NCI-H2107 (cell line): ENCODE measurements at regions not wholly inside any gene's neighbourhood (a gene's known extent, or its start where the extent isn't known, plus 50 kb on each side); places are given as distances from the start of the nearest gene placed in this dataset.
A peak's percentile ranks its signal among the peaks of the same experiment; 100 is the strongest.

Source experiments
- DNase-seq: peaks from one replicate; lab custom pipeline; 2025; lab: John Stamatoyannopoulos, UW

DNA sequence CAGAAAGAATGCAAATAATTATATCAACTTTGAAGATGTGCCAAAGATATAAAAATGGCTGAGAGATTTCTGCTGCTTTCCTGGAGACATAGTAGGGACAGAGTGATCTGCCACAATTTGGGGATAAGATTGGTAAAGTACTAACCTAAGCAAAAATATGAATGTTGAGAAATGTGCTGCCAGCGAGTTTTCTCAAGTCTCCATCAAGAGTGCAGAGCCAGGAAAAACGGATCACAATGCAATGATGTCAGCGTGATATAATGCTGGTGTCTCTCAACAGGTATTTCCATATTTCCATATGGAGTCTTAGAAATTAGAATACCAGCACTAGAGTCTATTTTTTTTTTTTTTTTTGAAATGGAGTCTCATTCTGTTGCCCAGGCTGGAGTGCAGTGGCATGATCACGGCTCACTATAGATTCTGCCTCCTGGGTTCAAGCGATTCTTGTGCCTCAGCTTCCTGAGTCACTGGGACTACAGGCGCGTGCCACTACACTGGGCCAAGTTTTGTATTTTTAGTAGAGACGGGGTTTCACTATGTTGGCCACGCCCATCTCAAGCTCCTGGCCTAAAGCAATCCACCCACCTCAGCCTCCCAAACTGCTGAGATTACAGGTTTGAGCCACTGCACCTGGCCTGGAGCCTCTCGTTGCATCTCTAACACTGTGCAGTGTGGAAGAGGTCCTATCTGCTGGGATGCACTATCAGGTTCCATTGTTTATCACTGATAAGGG, 893.5 kb downstream of the TRIML1 start:
- no peak for DNase-seq

DNA sequence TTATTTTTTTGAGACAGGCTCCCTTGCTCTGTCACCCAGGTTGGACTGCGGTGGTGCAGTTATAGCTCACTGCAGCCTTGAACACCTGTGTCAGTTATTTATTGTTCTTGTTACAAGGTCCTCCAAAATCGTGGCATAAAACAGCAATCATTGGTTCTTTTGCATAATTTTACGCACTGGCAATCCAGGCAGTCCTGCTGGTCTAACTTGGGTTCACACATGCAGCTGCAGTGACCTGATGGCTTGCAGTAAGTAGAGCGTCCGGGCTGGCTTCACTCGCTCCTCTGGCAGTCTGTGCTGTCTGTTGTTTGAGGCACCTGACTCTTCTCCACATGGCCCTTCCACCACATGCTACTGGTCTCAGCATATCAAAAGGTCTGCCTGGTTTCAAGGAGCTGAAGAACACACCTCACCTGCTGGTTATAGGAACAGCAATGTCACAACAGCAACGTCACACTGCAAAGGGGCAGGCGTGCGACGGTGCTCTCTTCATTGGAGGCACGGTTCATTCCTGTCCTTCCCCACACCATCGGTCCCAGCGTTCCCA, 894.6 kb downstream of the TRIML1 start:
- DNase-seq: no peak

DNA sequence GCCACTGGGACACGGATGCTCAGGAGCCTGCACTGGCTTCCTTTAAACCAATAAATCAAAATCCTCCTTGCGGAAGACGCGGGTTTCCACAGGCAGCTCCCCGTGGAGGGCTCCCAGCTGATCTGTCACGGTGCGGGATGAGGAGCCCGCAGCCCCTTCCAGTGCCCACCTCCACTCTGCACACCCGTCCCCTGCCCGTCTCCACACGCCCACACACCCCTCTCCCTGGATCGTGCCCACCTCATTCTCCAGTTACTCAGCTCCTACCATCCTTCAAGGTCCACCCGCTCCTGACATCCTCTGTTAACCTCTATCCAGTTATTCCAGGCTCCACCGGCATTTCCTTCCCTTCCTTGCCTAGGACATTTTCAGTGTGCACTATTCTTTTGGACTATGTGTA, 895.9 kb downstream of the TRIML1 start:
- no peak for DNase-seq

DNA sequence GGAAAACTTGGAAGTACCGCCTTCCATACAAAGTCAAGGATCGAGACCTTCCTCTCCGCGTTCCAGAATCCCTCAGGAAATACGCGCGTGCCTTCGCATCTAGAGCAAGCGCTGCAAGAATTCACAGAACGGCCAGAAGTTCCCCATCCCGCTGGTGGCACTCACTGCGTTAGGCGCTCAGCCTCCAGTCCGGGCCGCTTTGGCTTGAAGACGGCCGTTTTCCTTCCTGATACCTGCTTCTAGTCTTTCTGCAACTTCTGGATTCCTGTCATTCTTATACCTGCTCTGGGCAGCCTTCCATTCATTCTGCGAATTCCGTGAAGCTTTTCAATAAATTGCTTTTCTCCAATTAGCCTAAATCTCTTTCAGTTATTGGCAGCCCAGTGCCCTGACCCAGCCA, 896.4 kb downstream of the TRIML1 start:
- DNase-seq: no peak

DNA sequence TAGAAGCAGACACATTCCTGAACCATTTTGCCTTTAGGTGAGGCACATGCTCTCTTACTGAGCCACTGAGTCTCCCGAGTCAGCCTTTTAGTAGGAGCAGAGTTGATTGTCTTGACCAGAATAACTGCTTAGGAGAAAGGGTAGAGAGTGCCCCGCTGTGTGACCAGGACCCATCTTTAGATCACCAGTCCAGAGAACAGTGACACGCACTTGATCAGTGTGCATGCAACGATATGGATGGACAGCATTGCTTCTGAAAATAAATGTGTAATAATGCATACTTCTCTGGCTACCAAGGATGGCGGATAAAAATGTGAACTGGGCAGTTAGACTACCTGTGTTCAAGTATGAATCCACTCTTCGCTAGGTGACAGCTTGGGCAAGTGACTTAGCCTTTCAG, 897.7 kb downstream of the TRIML1 start:
- no peak for DNase-seq

DNA sequence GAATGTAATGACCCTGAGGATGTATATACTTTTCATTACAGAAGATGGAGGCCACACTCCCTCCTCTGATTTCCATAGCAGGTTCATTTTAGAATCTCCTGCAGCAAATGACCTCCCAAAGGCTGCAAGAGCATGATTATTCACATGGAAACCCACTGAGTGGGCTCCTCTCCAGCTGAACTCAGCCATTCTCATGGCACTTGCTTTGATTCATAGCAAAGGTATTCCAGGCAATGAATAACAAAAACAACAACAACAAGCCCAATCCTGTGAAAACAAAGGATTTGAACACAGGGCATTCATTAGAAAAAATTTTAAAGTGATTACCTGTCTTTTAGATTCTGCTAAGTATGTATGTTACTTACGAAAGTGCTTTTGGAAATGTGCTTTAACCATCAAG, 894.0 kb upstream of the FRG1 start:
- no peak for DNase-seq

DNA sequence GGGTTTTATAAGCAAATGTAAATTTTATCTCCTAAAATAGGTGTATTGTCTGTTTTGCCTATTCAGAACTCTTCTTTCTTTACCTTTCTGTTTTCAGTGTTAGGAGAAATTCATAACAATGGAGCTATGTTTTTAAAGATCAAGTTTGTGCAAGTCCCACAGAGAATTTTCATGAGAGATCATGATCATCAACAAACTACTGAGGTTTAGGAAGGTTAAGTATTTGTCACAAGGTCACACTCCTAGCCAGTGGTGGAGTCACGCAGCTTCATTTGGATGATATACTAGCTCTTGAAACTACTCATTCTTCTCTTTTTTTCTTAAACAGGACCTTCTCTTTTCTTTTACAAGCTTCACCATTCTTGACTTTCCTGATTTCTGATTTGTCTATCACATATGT, 892.6 kb upstream of the FRG1 start:
- no peak for DNase-seq

DNA sequence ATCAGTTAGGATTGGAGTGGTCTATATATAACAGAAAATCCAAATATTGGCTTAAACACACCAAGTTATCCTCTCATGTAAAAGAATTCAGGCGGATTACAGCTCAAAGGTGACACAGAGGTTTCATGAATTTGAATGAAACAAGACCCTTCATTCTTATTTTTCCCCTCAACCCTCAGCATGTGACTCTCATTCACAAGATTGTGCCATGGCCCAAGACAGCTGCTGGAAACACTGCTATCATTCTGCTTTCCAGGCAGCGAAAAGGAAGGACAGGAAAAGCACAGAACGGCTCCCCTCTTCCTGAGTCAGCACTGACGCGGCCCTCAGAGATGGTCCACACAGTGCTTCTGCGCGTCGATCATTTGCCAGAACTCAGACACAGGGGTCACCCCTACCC, 891.0 kb upstream of the FRG1 start:
- DNase-seq: no peak

DNA sequence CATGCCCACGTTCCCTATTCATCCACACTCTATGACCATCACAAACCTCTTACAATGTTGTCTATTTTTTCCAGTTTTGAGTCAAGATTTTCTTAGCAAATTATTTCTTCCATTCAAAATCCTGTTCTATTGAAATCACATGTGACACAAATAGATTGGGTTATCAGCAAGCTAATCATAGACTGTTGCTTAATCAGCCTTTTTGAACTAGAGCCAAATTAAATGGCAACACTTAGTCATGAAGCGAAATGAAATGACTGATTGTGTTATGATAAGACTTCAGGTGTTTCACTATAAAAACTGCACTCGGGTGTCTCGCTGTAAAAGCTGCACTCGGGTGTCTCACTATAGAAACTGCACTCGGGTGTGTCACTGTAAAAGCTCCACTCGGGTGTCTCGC, 890.0 kb upstream of the FRG1 start:
- no peak for DNase-seq

DNA sequence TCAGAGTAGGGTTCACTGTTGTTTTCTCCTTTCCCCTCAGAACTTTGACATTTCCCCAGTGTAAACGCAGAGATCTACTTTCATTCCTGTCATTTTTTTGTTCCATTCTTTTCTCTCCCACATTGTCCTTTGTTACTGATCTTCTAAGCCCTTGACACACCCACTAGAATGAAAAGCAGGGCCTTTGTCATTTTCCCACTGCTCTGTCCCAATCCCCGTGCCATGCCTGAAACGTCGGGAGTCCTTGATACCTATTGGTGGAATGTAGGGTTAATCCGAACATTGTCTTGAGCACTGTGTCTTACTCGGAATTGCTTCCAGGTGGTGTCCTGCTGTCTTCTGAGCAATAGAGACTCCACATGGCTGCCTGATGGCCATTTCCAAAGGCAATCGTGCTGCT, 887.1 kb upstream of the FRG1 start:
- DNase-seq: no peak

DNA sequence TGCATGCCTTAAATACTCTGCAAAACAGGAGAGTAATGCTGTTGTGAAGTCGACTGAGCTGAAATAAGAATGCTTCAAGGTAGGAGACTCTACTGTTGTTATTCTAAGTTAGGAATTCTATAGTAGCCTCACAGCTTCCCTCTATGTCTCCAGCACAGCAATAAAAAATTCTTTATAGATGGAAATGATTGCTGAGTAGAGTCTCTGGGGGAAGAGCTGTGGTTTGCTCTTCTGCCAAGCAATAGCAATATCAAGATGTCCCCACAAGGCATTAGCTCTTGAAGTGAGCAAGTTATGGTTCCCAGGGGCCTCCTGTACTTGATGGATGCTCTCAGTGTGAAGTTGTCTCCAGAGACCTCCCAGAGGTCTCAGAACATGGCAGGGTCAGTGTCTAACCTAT, 880.6 kb upstream of the FRG1 start:
- no peak for DNase-seq

DNA sequence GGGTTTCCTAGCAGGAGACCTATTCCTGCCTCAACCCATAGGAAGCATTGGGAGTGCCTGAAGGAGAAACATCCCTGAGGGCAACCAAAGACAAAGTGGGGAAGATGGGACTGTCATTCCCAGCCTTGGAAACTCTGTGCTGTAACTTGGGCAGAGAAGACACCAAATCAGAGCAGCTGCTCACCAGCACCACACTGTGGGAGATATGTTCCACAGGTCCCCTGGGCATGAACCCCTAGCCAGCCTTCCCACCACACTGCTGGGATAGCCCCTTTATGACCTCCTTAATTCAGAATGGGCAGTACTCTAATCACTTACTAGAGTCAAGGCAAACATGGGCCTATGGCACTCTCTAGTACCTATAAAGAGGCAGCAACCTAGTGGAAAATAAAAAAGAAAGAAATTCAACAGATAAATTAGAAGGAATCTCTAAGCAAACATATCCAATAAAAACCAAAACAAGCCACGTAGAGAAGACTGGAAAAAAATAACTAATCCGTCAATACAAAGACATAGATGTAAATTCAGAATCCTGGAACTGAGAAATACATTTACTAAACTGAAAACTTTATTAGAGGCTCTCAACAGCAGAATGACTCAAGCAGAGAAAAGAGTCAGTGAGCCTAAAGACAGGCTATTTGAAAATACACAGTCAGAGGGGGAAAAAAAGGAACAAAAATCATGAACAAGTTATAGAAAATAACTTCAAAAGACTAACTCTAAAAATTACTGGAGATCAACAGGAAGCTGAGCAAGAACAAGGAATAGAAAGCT, 878.4 kb upstream of the FRG1 start:
- no peak for DNase-seq

DNA sequence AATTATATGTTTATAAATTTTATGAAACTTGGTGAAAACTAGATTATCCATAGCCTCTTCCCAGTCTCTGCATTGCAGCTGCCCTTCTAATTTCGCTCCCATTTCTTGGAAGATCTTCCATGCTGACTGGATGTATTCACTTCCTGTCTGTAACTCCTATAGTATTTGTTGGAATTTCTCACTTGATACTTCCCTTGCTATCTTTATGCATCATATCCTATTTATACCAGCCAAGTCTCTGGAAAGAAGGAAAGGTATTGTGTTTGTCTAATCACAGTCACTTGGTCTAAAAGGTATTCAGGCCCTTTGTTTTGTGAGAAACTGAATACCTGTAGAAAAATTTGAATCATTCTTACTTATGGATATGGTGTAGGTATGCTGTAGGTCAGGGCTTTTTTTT, 870.9 kb upstream of the FRG1 start:
- DNase-seq: no peak

DNA sequence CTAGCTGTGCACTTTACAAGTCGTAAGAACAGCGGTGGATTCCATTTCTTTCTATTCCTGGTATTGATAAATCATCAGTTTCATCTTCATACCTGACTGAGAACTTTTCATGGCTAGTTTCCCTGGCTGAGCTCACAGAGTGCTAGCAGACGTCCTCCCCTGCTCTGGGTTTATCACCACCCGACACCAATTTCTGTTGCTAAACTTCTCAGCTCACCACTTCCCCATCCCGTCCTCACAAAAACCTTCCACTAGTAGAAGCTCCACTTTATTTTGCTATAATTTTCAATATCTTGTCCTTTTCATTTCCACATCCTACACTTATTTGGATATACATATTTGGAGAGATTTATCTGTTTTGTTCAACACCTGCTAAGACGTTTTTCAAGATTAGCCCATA, 869.4 kb upstream of the FRG1 start:
- DNase-seq: no peak

DNA sequence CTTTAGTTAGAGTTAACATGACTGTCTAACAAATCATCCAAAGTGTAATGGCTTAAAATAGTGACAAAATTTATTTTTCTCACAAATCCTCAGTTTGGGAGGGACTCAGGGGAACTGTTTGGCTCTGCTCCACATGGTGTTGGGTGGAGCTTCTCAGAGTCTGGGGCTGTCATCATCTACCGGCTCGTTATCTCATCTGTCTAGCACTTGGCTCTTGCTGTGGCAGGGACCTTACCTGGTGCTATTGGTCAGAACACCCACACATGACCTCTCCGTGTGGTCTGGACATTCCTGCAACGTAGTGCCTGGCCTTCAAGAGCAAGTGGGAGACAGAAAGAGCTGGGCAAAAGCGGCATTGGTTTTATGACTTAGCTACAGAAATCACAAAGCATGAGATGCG, 866.9 kb upstream of the FRG1 start:
- DNase-seq: no peak

DNA sequence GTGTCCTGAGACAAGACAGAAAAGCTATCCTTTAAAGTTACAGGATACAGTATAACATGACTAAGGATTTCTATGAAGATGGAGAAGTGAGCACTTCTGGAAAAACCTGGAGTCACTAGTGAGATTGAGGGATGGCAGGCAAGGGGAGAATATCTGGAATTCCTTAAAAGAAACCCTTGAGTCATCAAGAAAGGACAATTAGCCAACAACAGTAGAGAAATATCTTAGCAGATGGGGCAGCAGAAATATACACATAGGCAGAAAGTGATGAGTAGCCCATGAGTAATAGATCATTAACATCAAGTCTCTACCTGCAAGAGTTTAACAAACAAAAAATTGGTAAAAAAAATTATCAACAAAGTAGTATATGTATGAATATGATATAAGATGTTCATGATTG, 858.8 kb upstream of the FRG1 start:
- DNase-seq: no peak

DNA sequence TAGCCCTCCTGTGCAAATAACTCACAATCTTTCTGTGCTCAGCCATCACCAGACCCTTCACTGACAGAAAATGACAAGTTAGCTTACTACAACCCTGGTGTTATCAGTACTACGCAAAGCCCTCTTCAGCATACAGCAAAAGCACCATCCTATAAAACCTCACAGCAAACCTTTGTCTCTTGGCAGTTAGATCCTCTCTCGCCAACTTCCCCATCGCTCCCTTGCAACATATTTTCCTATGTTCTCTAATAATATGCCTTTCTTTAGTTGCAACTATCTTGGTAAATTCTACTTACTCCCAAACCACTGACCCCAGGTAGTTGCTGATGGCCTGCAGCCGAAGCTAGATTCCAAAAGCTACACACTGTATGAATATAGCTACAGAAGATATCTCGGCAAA, 856.9 kb upstream of the FRG1 start:
- DNase-seq: no peak

DNA sequence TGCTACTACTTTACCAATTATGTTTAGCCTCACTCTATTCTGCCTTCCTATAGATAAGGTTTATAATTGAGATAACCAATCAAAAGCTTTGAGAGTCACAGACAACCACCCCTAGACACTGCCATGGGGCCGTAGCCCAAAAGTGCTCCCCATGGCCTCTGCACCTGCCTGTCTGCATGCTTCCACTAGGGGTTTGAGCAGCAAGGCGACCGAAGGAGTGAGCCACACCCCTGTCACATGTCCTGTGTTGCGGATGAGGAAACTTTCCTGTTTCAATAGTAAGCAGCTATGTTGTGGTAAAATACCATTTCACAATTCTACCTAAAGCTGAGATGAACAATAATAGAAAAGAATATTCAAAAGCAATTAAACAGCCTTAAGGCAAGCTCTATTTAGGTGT, 856.0 kb upstream of the FRG1 start:
- no peak for DNase-seq

DNA sequence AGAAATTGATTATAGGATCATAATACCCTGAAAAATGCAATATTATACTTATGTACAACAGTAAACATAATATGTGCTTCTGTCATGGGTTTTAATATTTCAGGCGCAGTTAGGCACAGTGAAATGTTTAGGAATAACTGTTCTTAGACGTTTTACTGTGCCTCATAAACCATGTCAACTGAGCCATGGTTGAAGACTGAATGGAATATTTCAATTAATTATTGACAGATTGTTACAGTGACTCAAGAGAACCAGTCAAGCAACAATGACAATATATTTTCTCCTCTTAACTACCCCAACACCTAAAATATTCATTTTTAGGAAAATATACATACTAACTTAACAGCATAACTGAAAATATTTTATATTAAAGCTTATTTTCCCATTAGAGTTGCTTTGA, 852.7 kb upstream of the FRG1 start:
- no peak for DNase-seq

DNA sequence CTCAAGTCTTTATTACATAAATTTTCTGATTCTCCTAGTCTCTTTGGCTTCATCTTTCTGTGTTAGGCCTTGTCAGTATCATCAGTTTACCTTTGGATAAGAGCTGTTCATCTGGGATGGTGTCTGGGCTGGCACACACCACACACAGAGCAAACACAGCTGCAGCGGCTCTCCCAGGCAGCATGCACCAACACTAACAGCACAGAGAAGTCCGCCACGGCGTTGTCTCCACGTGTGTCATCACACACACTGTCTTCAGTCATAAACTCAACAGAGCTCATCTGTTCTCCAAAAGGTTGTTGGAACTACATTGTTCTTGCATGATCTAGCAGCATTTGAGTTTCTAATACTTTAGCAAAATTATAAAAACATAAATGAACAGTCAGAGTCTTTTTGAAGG, 851.9 kb upstream of the FRG1 start:
- no peak for DNase-seq

DNA sequence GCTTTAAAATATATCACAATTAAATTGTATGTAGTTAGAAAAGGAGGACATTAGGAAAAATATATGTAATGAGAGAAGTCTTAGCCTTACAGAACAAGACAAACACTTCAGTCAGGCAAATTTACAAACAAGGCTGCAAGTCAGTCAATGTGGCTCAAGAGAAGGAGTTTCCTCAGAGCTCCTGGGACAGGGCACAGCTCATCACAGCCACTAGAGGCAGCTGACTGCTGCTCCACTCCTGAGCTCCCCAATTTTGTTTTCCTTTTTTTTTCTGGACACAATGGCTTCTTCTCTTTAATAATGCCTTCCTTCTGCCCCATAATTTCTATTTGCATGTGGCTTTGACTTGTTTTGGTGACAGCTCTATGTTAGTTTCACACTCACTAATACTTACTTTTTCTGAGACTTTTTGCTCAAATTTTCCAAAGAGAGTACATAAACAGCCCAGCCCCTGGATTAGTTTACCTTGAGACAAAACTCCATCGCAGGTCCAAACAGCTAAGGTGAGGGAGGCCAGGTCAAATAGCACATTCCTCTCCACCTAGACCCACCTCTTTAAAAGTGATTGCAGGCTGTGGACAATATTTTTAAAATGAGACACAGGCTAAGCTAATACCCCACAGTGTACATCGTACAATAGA, 850.4 kb upstream of the FRG1 start:
- peak; percentile 2 for DNase-seq

DNA sequence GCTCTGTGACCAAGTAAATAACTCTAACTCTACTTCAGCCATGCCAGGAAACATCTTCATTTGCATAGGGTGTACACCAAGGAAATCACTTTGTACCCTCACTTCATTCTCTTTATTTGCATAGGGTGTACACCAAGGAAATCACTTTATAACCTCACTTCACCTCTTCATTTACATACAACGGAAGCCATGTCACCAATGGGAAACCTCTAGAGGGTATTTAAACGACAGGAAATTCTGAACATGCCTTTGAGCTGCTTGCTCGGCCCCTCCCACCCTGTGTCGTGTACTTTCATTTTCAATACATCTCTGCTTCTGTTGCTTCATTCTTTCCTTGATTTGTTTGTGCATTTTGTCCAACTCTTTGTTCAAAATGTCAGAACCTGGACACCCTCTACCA, 848.1 kb upstream of the FRG1 start:
- no peak for DNase-seq

DNA sequence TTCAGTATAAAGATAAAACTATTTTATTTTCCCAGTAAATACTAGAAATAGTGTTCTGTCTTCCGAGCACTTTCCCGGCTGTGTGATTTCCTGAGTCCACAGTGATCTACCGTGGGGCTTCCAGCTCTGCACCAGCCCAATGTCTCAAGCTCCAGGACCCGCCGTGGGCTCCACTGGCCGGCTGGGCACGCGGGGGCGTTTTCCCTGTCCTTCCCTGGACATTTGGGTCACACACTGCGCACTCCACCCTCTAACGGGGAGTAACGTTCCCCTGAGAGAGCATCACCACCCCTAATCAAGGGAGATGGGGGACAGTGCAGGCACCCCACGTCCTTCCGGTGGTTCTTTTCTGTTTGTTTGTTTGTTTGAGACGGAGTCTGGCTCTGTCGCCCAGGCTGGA, 844.6 kb upstream of the FRG1 start:
- DNase-seq: no peak
